Type B pancreatic cell (in vitro differentiated cells): ENCODE measurements at regions not wholly inside any gene's neighbourhood (a gene's known extent, or its start where the extent isn't known, plus 50 kb on each side); places are given as distances from the start of the nearest gene placed in this dataset.

Source experiments
- DNase-seq: peaks from one replicate; pipeline ENCODE4 v3.0.0; 2021; ENCODE audit warnings: mixed read lengths; ENCODE audit not compliant: unreplicated experiment; ENCODE audit errors: extremely low spot score
- H3K27ac Mint-ChIP-seq: 2 replicates; pipeline ENCODE4 v1.8.0; 2021; ENCODE audit warnings: mild to moderate bottlenecking, mixed read lengths
- H3K27me3 Mint-ChIP-seq: 2 replicates; pipeline ENCODE4 v1.8.0; 2021; ENCODE audit warnings: mixed read lengths
- H3K36me3 Mint-ChIP-seq: 2 replicates; pipeline ENCODE4 v1.8.0; 2021; ENCODE audit warnings: mixed read lengths
- H3K4me1 Mint-ChIP-seq: one replicate; pipeline ENCODE4 v1.8.0; 2021; ENCODE audit warnings: mixed read lengths; ENCODE audit not compliant: unreplicated experiment
- H3K4me3 Mint-ChIP-seq: 2 replicates; pipeline ENCODE4 v1.8.0; 2021; ENCODE audit warnings: mild to moderate bottlenecking, mixed read lengths
- H3K9me3 Mint-ChIP-seq: 2 replicates; pipeline ENCODE4 v1.8.0; 2021; ENCODE audit warnings: mixed read lengths
- TF ChIP-seq, protein P1 (sequence below): fragments of 200-600 bp; sonication (generic); conservative IDR thresholded peaks from 2 replicates; pipeline ENCODE4 v1.5.0; 2021; ENCODE audit warnings: antibody characterized with exemption, mild to moderate bottlenecking

DNA sequence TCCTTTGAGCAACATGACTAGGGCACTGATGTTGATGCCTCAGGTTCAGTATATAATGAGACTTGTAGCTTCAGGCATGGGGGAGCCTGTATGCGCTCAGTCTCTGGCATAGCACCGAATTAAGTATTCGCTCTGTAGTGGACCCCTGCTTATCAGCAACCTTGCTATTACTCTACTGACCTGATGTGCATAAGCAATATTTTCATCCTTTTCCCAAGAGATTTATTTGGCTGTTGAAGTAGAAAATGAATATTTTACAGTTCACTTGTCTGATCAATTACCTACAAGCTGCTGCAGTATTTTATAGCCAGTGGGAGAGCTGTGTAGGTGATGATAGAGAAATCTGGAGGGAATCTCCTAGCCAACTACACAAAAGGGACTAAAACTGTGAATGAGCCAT, 781.6 kb upstream of the PHF14 start:
- Mint-ChIP-seq H3K4me3 (no peak overlapping the region), H3K36me3 (no peaks in the 10 kb centered on the region), H3K27ac (no peak overlapping the region), H3K9me3 (no peaks in the 10 kb centered on the region), H3K4me1 (no peaks in the 10 kb centered on the region), H3K27me3 (no peaks in the 10 kb centered on the region)
- TF ChIP-seq, protein P1, sequence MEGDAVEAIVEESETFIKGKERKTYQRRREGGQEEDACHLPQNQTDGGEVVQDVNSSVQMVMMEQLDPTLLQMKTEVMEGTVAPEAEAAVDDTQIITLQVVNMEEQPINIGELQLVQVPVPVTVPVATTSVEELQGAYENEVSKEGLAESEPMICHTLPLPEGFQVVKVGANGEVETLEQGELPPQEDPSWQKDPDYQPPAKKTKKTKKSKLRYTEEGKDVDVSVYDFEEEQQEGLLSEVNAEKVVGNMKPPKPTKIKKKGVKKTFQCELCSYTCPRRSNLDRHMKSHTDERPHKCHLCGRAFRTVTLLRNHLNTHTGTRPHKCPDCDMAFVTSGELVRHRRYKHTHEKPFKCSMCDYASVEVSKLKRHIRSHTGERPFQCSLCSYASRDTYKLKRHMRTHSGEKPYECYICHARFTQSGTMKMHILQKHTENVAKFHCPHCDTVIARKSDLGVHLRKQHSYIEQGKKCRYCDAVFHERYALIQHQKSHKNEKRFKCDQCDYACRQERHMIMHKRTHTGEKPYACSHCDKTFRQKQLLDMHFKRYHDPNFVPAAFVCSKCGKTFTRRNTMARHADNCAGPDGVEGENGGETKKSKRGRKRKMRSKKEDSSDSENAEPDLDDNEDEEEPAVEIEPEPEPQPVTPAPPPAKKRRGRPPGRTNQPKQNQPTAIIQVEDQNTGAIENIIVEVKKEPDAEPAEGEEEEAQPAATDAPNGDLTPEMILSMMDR = no peak
- DNase-seq = no peak

DNA sequence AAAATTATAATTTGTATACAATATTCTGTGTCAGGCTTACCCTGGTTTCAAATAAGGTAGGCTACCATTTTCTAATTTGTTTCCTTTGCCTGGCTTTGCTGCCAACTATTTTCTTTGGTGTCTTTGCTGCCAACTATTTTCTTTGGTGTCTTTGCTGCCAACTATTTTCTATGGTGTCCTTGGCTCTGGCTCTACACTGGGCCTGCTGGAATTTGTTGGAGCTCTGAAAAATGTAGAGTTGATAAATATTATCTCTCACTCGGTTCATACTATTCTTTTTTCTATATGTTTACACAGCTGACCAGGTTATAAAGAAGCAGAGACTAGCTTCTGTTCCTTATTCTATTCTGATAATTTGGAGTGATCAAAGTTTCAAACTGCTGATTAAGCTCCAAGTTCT, 768.0 kb upstream of the PHF14 start:
- no peaks in the 10 kb centered on the region for H3K4me1 Mint-ChIP-seq
- H3K36me3 Mint-ChIP-seq = no peaks in the 10 kb centered on the region
- H3K27me3 Mint-ChIP-seq = no peaks in the 10 kb centered on the region
- H3K27ac Mint-ChIP-seq = no peak overlapping the region
- DNase-seq = no peak
- no peaks in the 10 kb centered on the region for H3K9me3 Mint-ChIP-seq
- no peak overlapping the region for H3K4me3 Mint-ChIP-seq
- TF ChIP-seq, protein P1 = no peak

DNA sequence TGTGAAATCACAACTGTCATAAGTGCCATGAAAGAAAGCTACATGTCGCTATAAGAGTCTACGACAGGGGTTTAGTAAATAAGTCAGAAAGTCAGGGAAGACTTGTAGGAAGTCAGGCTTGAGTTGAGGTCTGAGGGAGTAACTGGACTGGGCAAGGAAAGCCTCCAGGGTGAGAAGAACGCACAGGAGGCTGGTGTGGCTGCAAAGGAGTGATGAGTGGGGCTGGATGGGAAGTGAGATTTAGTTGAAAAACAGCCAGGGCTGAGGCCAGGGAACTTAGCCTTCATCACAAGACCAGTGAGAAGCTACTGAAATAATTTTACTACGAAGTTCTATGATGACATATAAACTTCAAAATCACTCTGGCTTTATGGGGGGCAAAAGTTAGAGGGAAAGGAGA, 763.7 kb upstream of the PHF14 start:
- H3K4me1 Mint-ChIP-seq = no peaks in the 10 kb centered on the region
- DNase-seq = no peak
- TF ChIP-seq, protein P1 = no peak
- no peaks in the 10 kb centered on the region for H3K27me3 Mint-ChIP-seq
- peaks cover 5% of the 10 kb centered on the region for H3K9me3 Mint-ChIP-seq
- no peak overlapping the region for H3K27ac Mint-ChIP-seq
- H3K36me3 Mint-ChIP-seq = no peaks in the 10 kb centered on the region
- no peak overlapping the region for H3K4me3 Mint-ChIP-seq

- TF ChIP-seq, protein P1 = no peak
- no peak overlapping the region for H3K27ac Mint-ChIP-seq
- H3K36me3 Mint-ChIP-seq = no peaks in the 10 kb centered on the region
- no peaks in the 10 kb centered on the region for H3K4me1 Mint-ChIP-seq
- peaks cover 5% of the 10 kb centered on the region for H3K9me3 Mint-ChIP-seq
- H3K27me3 Mint-ChIP-seq = no peaks in the 10 kb centered on the region
- no peak overlapping the region for H3K4me3 Mint-ChIP-seq
- DNase-seq = no peak
Observed at GRCh38 chr7:10211016-10211415, 762.7 kb upstream of the PHF14 start.

DNA sequence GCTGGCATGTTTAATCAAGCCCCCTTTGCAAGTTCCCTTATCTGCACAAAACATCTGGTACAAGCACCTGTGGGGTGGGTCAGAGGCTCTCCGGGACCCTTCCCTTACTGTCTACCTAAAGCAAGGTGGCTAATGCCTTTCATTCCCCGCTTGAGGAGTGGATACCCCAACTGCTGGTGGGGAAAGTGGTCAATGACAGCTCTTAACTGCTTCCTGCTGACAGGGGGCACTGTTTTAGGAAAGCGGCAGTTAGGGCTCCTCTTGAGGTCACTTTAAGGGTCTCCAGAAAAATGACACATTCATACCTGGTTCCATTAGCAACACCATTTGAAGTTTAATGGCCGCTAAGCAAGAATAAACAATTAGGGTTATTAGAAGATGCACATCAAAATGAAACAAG, 761.8 kb upstream of the PHF14 start:
- TF ChIP-seq, protein P1 = no peak
- Mint-ChIP-seq H3K27me3 (no peaks in the 10 kb centered on the region), H3K27ac (no peak overlapping the region), H3K9me3 (peaks cover 5% of the 10 kb centered on the region), H3K36me3 (no peaks in the 10 kb centered on the region), H3K4me3 (no peak overlapping the region), H3K4me1 (no peaks in the 10 kb centered on the region)
- no peak for DNase-seq

DNA sequence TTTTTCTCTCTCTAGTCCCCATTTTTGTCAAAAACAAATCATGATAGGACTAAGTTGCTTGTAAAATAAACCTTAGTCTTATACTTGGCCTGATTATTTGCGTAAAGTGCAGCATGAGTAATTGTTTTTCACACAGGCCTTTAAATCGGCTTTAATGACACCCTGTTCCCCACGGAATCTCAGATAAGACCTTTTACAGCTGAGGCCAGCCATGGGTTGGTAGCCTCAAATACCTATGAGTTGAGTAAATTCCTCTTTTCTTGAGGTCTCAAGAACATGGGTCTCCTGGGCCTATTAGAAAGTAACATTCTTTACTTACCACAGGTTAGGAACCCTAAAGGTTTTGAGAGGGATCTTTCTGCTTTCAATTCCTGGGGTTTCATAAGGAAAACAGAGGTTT, 761.0 kb upstream of the PHF14 start:
- no peak overlapping the region for H3K4me3 Mint-ChIP-seq
- H3K27ac Mint-ChIP-seq = no peak overlapping the region
- TF ChIP-seq, protein P1 = no peak
- no peaks in the 10 kb centered on the region for H3K4me1 Mint-ChIP-seq
- H3K9me3 Mint-ChIP-seq = peaks cover 5% of the 10 kb centered on the region
- DNase-seq = no peak
- no peaks in the 10 kb centered on the region for H3K36me3 Mint-ChIP-seq
- H3K27me3 Mint-ChIP-seq = no peaks in the 10 kb centered on the region
